H9 (cell line): ENCODE measurements at regions not wholly inside any gene's neighbourhood (a gene's known extent, or its start where the extent isn't known, plus 50 kb on each side); places are given as distances from the start of the nearest gene placed in this dataset.

Source experiments
- DNase-seq: peaks from one replicate; pipeline ENCODE4 v3.0.0-alpha.2; 2017
- H2AFZ ChIP-seq: one replicate; pipeline ENCODE4 v1.6.1; 2013; ENCODE audit warnings: mild to moderate bottlenecking, low read length, control low read depth, moderate library complexity
- H2AK5ac ChIP-seq: 2 replicates; pipeline ENCODE4 v1.6.1; 2013; ENCODE audit warnings: low read length, control low read depth, mixed read lengths; ENCODE audit not compliant: insufficient read length
- H2BK120ac ChIP-seq: one replicate; pipeline ENCODE4 v1.6.1; 2013; ENCODE audit warnings: low read depth, mild to moderate bottlenecking, low read length, control low read depth, inconsistent platforms; ENCODE audit not compliant: poor library complexity, severe bottlenecking
- H2BK12ac ChIP-seq: 2 replicates; pipeline ENCODE4 v1.6.1; 2013; ENCODE audit warnings: low read length, control low read depth, mixed read lengths, low read depth; ENCODE audit not compliant: insufficient read length
- H2BK15ac ChIP-seq: 2 replicates; pipeline ENCODE4 v1.6.1; 2013; ENCODE audit warnings: low read depth, low read length, control low read depth
- H2BK20ac ChIP-seq: one replicate; pipeline ENCODE4 v1.6.1; 2013; ENCODE audit warnings: low read depth, mild to moderate bottlenecking, low read length, control low read depth, inconsistent platforms; ENCODE audit not compliant: poor library complexity, severe bottlenecking
- H2BK5ac ChIP-seq: 2 replicates; pipeline ENCODE4 v1.6.1; 2013; ENCODE audit warnings: low read length, control low read depth, mixed read lengths; ENCODE audit not compliant: insufficient read length
- H3K14ac ChIP-seq: 2 replicates; pipeline ENCODE4 v1.6.1; 2013; ENCODE audit warnings: low read length, control low read depth; ENCODE audit not compliant: insufficient read depth
- H3K18ac ChIP-seq: 2 replicates; pipeline ENCODE4 v1.6.1; 2013; ENCODE audit warnings: low read depth, mild to moderate bottlenecking, mixed read lengths, low read length, control low read depth; ENCODE audit not compliant: insufficient read length
- H3K23ac ChIP-seq: 2 replicates; pipeline ENCODE4 v1.6.1; 2013; ENCODE audit warnings: low read length, control low read depth, mixed read lengths, low read depth; ENCODE audit not compliant: insufficient read length
- H3K23me2 ChIP-seq: 2 replicates; pipeline ENCODE4 v1.6.1; 2013; ENCODE audit warnings: low read depth, mild to moderate bottlenecking, mixed read lengths, low read length, control low read depth; ENCODE audit not compliant: insufficient read length, poor library complexity, severe bottlenecking
- H3K27ac ChIP-seq: 2 replicates; pipeline ENCODE4 v1.5.1; 2013; ENCODE audit warnings: low read length, control low read depth, mixed read lengths, low read depth; ENCODE audit not compliant: insufficient read length
- H3K27me3 ChIP-seq: 2 replicates; pipeline ENCODE4 v1.6.1; 2013; ENCODE audit warnings: low read length, control low read depth, inconsistent platforms; ENCODE audit not compliant: insufficient read depth
- H3K4ac ChIP-seq: 2 replicates; pipeline ENCODE4 v1.6.1; 2013; ENCODE audit warnings: low read depth, mild to moderate bottlenecking, control low read depth, inconsistent platforms, low read length, moderate library complexity
- H3K4me1 ChIP-seq: 2 replicates; pipeline ENCODE4 v1.6.1; 2013; ENCODE audit warnings: low read length, control low read depth, inconsistent platforms; ENCODE audit not compliant: insufficient read depth
- H3K4me2 ChIP-seq: 2 replicates; pipeline ENCODE4 v1.6.1; 2013; ENCODE audit warnings: low read length, control low read depth, mixed read lengths; ENCODE audit not compliant: insufficient read length, insufficient read depth
- H3K56ac ChIP-seq: 2 replicates; pipeline ENCODE4 v1.6.1; 2013; ENCODE audit warnings: low read depth, mild to moderate bottlenecking, mixed read lengths, low read length, control low read depth; ENCODE audit not compliant: insufficient read length
- H3K79me1 ChIP-seq: 2 replicates; pipeline ENCODE4 v1.6.1; 2013; ENCODE audit warnings: low read depth, mild to moderate bottlenecking, moderate library complexity, low read length, control low read depth, inconsistent platforms; ENCODE audit not compliant: insufficient read depth, poor library complexity, severe bottlenecking
- H3K79me2 ChIP-seq: 2 replicates; pipeline ENCODE4 v1.6.1; 2013; ENCODE audit warnings: low read length, control low read depth, inconsistent platforms; ENCODE audit not compliant: insufficient read depth
- H3K9ac ChIP-seq: 2 replicates; pipeline ENCODE4 v1.6.1; 2013; ENCODE audit warnings: low read length, control low read depth, mixed read lengths; ENCODE audit not compliant: insufficient read length; ENCODE audit errors: extremely low read depth
- H3K9me3 ChIP-seq: one replicate; pipeline ENCODE4 v1.6.1; 2013; ENCODE audit warnings: low read depth, low read length, inconsistent platforms; ENCODE audit not compliant: control insufficient read depth
- H3T11ph ChIP-seq: one replicate; pipeline ENCODE4 v1.6.1; 2013; ENCODE audit warnings: mild to moderate bottlenecking, low read length, control low read depth, inconsistent platforms
- H4K20me1 ChIP-seq: one replicate; pipeline ENCODE4 v1.6.1; 2013; ENCODE audit not compliant: control insufficient read depth, insufficient read length, insufficient read depth
- H4K5ac ChIP-seq: 2 replicates; pipeline ENCODE4 v1.6.1; 2013; ENCODE audit warnings: low read depth, mild to moderate bottlenecking, mixed read lengths, low read length, control low read depth; ENCODE audit not compliant: insufficient read length
- H4K8ac ChIP-seq: replicated peaks from 2 replicates; pipeline ENCODE4 v1.6.1; 2013; ENCODE audit warnings: low read length, control low read depth, mixed read lengths, low read depth; ENCODE audit not compliant: insufficient read length
- H4K91ac ChIP-seq: 2 replicates; pipeline ENCODE4 v1.6.1; 2013; ENCODE audit warnings: low read depth, mild to moderate bottlenecking, moderate library complexity, mixed read lengths, low read length, control low read depth; ENCODE audit not compliant: insufficient read length
- H3K27ac Mint-ChIP-seq, 3 experiments: 2 replicates in 2 of 3; 3 replicates in 1 of 3; pipeline ENCODE4 v1.8.0; 2020 to 2021; ENCODE audit warnings: mixed read lengths in 3 of 3, mild to moderate bottlenecking in 1 of 3, moderate library complexity in 1 of 3
- H3K27me3 Mint-ChIP-seq: 2 replicates; pipeline ENCODE4 v1.8.0; 2021; ENCODE audit warnings: low read depth, mild to moderate bottlenecking, moderate library complexity, mixed read lengths
- H3K36me3 Mint-ChIP-seq, 3 experiments: 2 replicates in 2 of 3; 3 replicates in 1 of 3; pipeline ENCODE4 v1.8.0; 2020 to 2021; ENCODE audit warnings: low read depth in 3 of 3, mixed read lengths in 3 of 3; ENCODE audit not compliant: insufficient read depth in 1 of 3
- H3K4me1 Mint-ChIP-seq, 2 experiments: 2 replicates each; pipeline ENCODE4 v1.8.0; 2020; ENCODE audit warnings: mixed read lengths in 2 of 2
- H3K4me3 Mint-ChIP-seq, 2 experiments: 2 replicates in 1 of 2; 3 replicates in 1 of 2; pipeline ENCODE4 v1.8.0; 2020 to 2021; ENCODE audit warnings: mild to moderate bottlenecking in 2 of 2, mixed read lengths in 2 of 2, moderate library complexity in 1 of 2
- H3K9me3 Mint-ChIP-seq, 2 experiments: 2 replicates in 1 of 2; 3 replicates in 1 of 2; pipeline ENCODE4 v1.8.0; 2020; ENCODE audit warnings: mild to moderate bottlenecking in 2 of 2, mixed read lengths in 2 of 2, moderate library complexity in 1 of 2
- CTCF ChIP-seq: fragments of 200-600 bp; sonication (generic); conservative IDR thresholded peaks from 3 replicates; pipeline ENCODE4 v1.8.0; 2021; ENCODE audit warnings: antibody characterized with exemption, mild to moderate bottlenecking
- WGBS: extraction: QIAGEN DNeasy Blood & Tissue Kit; methylation state at CpG from one replicate; pipeline ENCODE4 v1.1.7; 2013; ENCODE audit warnings: missing lambda C conversion rate, low lambda C conversion rate, mixed read lengths; ENCODE audit not compliant: insufficient read length; ENCODE audit errors: extremely low coverage; 5-methylcytosine and 5-hydroxymethylcytosine counted together

- no peaks in the 10 kb centered on the region for H3K79me1 ChIP-seq
- no peaks in the 10 kb centered on the region for H3K4me1 ChIP-seq
- no peak overlapping the region for H4K91ac ChIP-seq
- no peak overlapping the region for H2AK5ac ChIP-seq
- H3K14ac ChIP-seq = no peak overlapping the region
- DNase-seq = no peak
- Mint-ChIP-seq H3K9me3 (no peaks in the 10 kb centered on the region), H3K27me3 (no peaks in the 10 kb centered on the region), H3K36me3 (no peaks in the 10 kb centered on the region), H3K4me1 (no peaks in the 10 kb centered on the region), H3K4me3 (no peak overlapping the region), H3K27ac (no peak overlapping the region)
- H2BK20ac ChIP-seq = no peak overlapping the region
- no peak overlapping the region for H2AFZ ChIP-seq
- no peak overlapping the region for H3K27ac ChIP-seq
- no peak overlapping the region for H3K9ac ChIP-seq
- TF ChIP-seq CTCF = no peak
- H4K20me1 ChIP-seq = no peaks in the 10 kb centered on the region
- H3K9me3 ChIP-seq = no peaks in the 10 kb centered on the region
- no peak overlapping the region for H3K56ac ChIP-seq
- no CpG with 5 or more reads among the region's 4 CpGs for WGBS
- no peak overlapping the region for H3K23ac ChIP-seq
- H3T11ph ChIP-seq = no peak overlapping the region
- no peak overlapping the region for H2BK15ac ChIP-seq
- H3K23me2 ChIP-seq = no peaks in the 10 kb centered on the region
- no peak overlapping the region for H4K5ac ChIP-seq
- H3K79me2 ChIP-seq = no peaks in the 10 kb centered on the region
- no peak overlapping the region for H2BK120ac ChIP-seq
- no peak overlapping the region for H2BK5ac ChIP-seq
- no peak overlapping the region for H3K4me2 ChIP-seq
- H3K18ac ChIP-seq = no peak overlapping the region
- no peaks in the 10 kb centered on the region for H3K27me3 ChIP-seq
- H3K4ac ChIP-seq = no peak overlapping the region
- H2BK12ac ChIP-seq = no peak overlapping the region
- no peak overlapping the region for H4K8ac ChIP-seq
Measured at GRCh38 chr5:21238786-21239185, 1250.8 kb upstream of the CDH18 start.
